ENCODE measurements at regions not wholly inside any gene's neighbourhood (a gene's known extent, or its start where the extent isn't known, plus 50 kb on each side); places are given as distances from the start of the nearest gene placed in this dataset.

- TF ChIP-seq, protein P1, sequence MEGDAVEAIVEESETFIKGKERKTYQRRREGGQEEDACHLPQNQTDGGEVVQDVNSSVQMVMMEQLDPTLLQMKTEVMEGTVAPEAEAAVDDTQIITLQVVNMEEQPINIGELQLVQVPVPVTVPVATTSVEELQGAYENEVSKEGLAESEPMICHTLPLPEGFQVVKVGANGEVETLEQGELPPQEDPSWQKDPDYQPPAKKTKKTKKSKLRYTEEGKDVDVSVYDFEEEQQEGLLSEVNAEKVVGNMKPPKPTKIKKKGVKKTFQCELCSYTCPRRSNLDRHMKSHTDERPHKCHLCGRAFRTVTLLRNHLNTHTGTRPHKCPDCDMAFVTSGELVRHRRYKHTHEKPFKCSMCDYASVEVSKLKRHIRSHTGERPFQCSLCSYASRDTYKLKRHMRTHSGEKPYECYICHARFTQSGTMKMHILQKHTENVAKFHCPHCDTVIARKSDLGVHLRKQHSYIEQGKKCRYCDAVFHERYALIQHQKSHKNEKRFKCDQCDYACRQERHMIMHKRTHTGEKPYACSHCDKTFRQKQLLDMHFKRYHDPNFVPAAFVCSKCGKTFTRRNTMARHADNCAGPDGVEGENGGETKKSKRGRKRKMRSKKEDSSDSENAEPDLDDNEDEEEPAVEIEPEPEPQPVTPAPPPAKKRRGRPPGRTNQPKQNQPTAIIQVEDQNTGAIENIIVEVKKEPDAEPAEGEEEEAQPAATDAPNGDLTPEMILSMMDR (IDR thresholded peaks at IDR 0.05; ENCODE audit: low read depth, low read length): no peak
- TF ChIP-seq MAX (IDR thresholded peaks at IDR 0.05; ENCODE audit: low read depth, low read length) (no peak), POLR2A (IDR thresholded peaks at IDR 0.05; ENCODE audit: extremely low read depth, insufficient read length) (no peak)
Measured at GRCh38 chr14:42565556-42565955, 958.9 kb downstream of the LRFN5 start.

Measured in NB4 (cell line).